GM18520 (cell line): ENCODE measurements at regions not wholly inside any gene's neighbourhood (a gene's known extent, or its start where the extent isn't known, plus 50 kb on each side); places are given as distances from the start of the nearest gene placed in this dataset.

Experiments
- ATAC-seq: cut with Tn5 transposase; IDR thresholded peaks from one replicate; pipeline ENCODE4 v1.9.1; 2021; ENCODE audit not compliant: unreplicated experiment

GRCh38 chr6:169959136-169960002 is 207.9 kb downstream of the ERMARD start:
- no peak for ATAC-seq

GRCh38 chr6:169958510-169958909 is 207.1 kb downstream of the ERMARD start:
- ATAC-seq: no peak

GRCh38 chr6:169957351-169957963 is 206.0 kb downstream of the ERMARD start:
- no peak for ATAC-seq

- ATAC-seq: no peak
These were observed 205.2 kb downstream of the ERMARD start for GRCh38 chr6:169956580-169956979.

- no peak for ATAC-seq
These were observed 204.5 kb downstream of the ERMARD start for GRCh38 chr6:169955731-169956437.

GRCh38 chr6:169954977-169955376 is 203.6 kb downstream of the ERMARD start:
- ATAC-seq: no peak

GRCh38 chr6:169953686-169954085 is 202.3 kb downstream of the ERMARD start:
- no peak for ATAC-seq

GRCh38 chr6:169950558-169950957 is 199.1 kb downstream of the ERMARD start:
- no peak for ATAC-seq

- ATAC-seq: no peak
These were observed 198.2 kb downstream of the ERMARD start for GRCh38 chr6:169949511-169950097.

- ATAC-seq: no peak
These were observed 195.5 kb downstream of the ERMARD start for GRCh38 chr6:169946971-169947370.

- no peak for ATAC-seq
These were observed 193.7 kb downstream of the ERMARD start for GRCh38 chr6:169945117-169945516.

- no peak for ATAC-seq
These were observed 193.0 kb downstream of the ERMARD start for GRCh38 chr6:169944415-169944814.

GRCh38 chr6:169944061-169944337 is 192.6 kb downstream of the ERMARD start:
- ATAC-seq: no peak

- ATAC-seq: no peak
These were observed 192.0 kb downstream of the ERMARD start for GRCh38 chr6:169943241-169944060.

- no peak for ATAC-seq
These were observed 190.8 kb downstream of the ERMARD start for GRCh38 chr6:169942173-169942572.

- no peak for ATAC-seq
These were observed 189.3 kb downstream of the ERMARD start for GRCh38 chr6:169940481-169941271.

GRCh38 chr6:169939554-169940164 is 188.2 kb downstream of the ERMARD start:
- no peak for ATAC-seq

GRCh38 chr6:169938731-169939130 is 187.3 kb downstream of the ERMARD start:
- ATAC-seq: no peak

GRCh38 chr6:169938262-169938701 is 186.9 kb downstream of the ERMARD start:
- no peak for ATAC-seq
